Right atrium auricular region (tissue), 2 donors: ENCODE measurements at regions not wholly inside any gene's neighbourhood (a gene's known extent, or its start where the extent isn't known, plus 50 kb on each side); places are given as distances from the start of the nearest gene placed in this dataset.

Source experiments
- DNase-seq: peaks from one replicate; pipeline ENCODE4 v3.0.0-alpha.2; 2019; ENCODE audit warnings: low spot score
- H3K27ac ChIP-seq, 2 donors: fragments of 200-600 bp; sonication (generic); 1 replicate in 1 of 2; 2 replicates in 1 of 2; pipeline ENCODE4 v1.5.1; 2016 to 2019
- H3K27me3 ChIP-seq, 2 donors: fragments of 200-600 bp; sonication (generic); one replicate each; pipeline versions ENCODE4 v1.5.1 to v1.6.0; 2017 to 2019
- H3K36me3 ChIP-seq: fragments of 200-600 bp; sonication (generic); one replicate; pipeline ENCODE4 v1.5.1; 2016
- H3K4me1 ChIP-seq, 2 donors: fragments of 200-600 bp; sonication (generic); one replicate each; pipeline versions ENCODE4 v1.5.1 to v1.6.0; 2017 to 2019
- H3K4me3 ChIP-seq, 2 donors: fragments of 200-600 bp; sonication (generic); 1 replicate in 1 of 2; 2 replicates in 1 of 2; pipeline ENCODE4 v1.5.1; 2017 to 2019; ENCODE audit warnings: mild to moderate bottlenecking in 1 of 2, moderate library complexity in 1 of 2
- H3K9me3 ChIP-seq, 2 donors: fragments of 200-600 bp; sonication (generic); one replicate each; pipeline ENCODE4 v1.5.1; 2019
- CTCF ChIP-seq, 2 donors: fragments of 200-600 bp; sonication (generic); IDR thresholded peaks; one replicate each; pipeline ENCODE4 v1.5.1; 2019; ENCODE audit warnings: antibody characterized with exemption in 2 of 2

DNA sequence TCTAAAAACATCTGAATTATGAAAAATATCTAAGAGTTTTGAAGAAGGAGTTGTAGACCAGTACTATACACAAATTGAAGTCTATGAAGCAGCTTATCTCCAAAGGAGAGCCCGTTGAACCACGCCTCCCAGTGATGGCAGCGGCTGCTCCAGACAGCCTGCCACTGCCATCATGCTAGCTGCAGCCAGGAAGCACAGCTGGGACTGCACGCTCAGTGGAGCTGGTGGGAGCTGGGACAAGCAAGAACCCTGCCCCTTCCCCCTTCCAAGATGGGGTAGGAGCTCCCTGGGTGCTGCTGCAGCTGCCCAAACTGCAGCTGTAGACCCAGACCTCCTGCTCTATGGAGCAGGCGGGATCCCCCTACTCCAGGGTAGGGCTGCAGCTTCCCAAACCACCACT is 124.7 kb upstream of the SPATS2L start:
- H3K4me3 ChIP-seq = no peak overlapping the region
- TF ChIP-seq CTCF (IDR thresholded peaks at IDR 0.05) = no peak
- no peak overlapping the region for H3K27ac ChIP-seq
- H3K9me3 ChIP-seq = no peaks in the 10 kb centered on the region
- DNase-seq = no peak
- H3K4me1 ChIP-seq = peaks cover 0 to 9% of the 10 kb centered on the region in 2 donors
- no peaks in the 10 kb centered on the region for H3K27me3 ChIP-seq
- H3K36me3 ChIP-seq = no peaks in the 10 kb centered on the region

- no peak for DNase-seq
Observed at GRCh38 chr2:200184748-200185627, 121.5 kb upstream of the SPATS2L start.

DNA sequence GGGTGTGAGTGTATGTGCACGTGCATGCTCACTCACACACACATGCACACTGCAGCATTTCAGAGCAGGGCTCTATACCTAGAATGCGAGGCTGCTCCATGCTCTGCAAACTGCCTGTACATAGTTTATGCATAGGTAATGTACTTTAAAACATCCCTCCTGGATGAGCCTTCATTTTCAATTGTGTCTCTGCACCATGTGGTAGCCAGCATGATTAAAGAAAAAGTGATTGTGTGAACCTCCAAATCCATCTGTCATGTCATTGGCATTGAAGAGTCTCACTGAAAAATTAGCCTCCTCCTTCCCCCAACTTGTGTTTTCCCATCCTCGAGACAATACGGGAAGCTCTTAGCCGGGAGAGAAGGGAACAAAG is 120.9 kb upstream of the SPATS2L start:
- H3K4me3 ChIP-seq = no peak overlapping the region
- no peaks in the 10 kb centered on the region for H3K27me3 ChIP-seq
- no peaks in the 10 kb centered on the region for H3K9me3 ChIP-seq
- DNase-seq = no peak
- H3K27ac ChIP-seq = no peak overlapping the region
- no peaks in the 10 kb centered on the region for H3K36me3 ChIP-seq
- no peaks in the 10 kb centered on the region for H3K4me1 ChIP-seq
- no peak for TF ChIP-seq CTCF (IDR thresholded peaks at IDR 0.05)

More at GRCh38 chr2:200184748-200185627, 121.5 kb upstream of the SPATS2L start:
- Histone ChIP-seq H3K27me3 (no peaks in the 10 kb centered on the region), H3K9me3 (no peaks in the 10 kb centered on the region), H3K27ac (no peak overlapping the region), H3K36me3 (no peaks in the 10 kb centered on the region), H3K4me3 (no peak overlapping the region), H3K4me1 (no peaks in the 10 kb centered on the region)
- TF ChIP-seq CTCF (IDR thresholded peaks at IDR 0.05) = no peak

GRCh38 chr2:200186002-200186401 is 120.5 kb upstream of the SPATS2L start:
- no peaks in the 10 kb centered on the region for H3K9me3 ChIP-seq
- no peak overlapping the region for H3K4me3 ChIP-seq
- H3K36me3 ChIP-seq = no peaks in the 10 kb centered on the region
- DNase-seq = no peak
- H3K27ac ChIP-seq = no peak overlapping the region
- no peaks in the 10 kb centered on the region for H3K4me1 ChIP-seq
- H3K27me3 ChIP-seq = no peaks in the 10 kb centered on the region
- TF ChIP-seq CTCF (IDR thresholded peaks at IDR 0.05) = no peak

DNA sequence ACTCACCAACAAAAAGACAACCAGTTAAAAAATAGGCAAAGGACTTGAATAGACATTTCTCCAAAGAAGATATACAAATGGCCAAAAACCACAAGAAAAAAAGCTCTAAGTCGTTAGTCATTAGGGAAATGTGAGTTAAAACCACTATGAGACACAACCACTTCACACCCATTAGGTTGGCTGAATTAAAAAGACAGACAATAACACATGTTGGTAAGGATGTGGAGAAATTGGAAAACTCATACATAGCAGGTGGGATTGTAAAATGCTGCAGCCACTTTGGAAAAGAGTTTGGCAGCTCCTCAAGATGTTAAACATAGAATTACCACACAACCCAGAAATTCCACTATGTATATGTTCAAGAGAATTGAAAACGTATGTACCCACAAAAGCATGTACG is 117.6 kb upstream of the SPATS2L start:
- TF ChIP-seq CTCF (IDR thresholded peaks at IDR 0.05) = no peak
- H3K36me3 ChIP-seq = no peaks in the 10 kb centered on the region
- no peak for DNase-seq
- H3K4me1 ChIP-seq = no peaks in the 10 kb centered on the region
- no peak overlapping the region for H3K4me3 ChIP-seq
- no peaks in the 10 kb centered on the region for H3K27me3 ChIP-seq
- H3K27ac ChIP-seq = no peak overlapping the region
- H3K9me3 ChIP-seq = no peaks in the 10 kb centered on the region

DNA sequence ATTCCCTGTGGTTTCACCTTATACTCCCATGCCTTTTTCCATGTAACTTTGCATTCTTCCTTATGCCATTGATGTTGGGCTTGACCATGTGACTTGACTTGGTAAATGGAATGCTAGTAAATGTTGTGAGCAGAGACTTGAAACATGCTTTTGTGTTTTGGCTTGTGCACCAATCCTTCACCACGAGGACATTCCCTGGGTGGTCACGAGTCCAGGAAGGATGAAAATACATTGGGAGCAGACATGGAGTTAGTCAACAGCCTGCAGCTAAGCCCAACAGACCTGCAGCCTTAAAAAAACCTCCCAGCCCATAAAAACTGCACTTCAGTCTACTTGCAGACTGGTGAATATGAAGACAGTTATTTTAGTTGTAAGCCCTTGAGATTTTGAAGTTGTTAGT is 116.5 kb upstream of the SPATS2L start:
- no peak for DNase-seq
- no peak for TF ChIP-seq CTCF (IDR thresholded peaks at IDR 0.05)
- no peak overlapping the region for H3K4me3 ChIP-seq
- H3K9me3 ChIP-seq = no peaks in the 10 kb centered on the region
- H3K27me3 ChIP-seq = no peaks in the 10 kb centered on the region
- H3K36me3 ChIP-seq = no peaks in the 10 kb centered on the region
- no peaks in the 10 kb centered on the region for H3K4me1 ChIP-seq
- H3K27ac ChIP-seq = no peak overlapping the region
